NT2/D1 (cell line): ENCODE measurements at regions not wholly inside any gene's neighbourhood (a gene's known extent, or its start where the extent isn't known, plus 50 kb on each side); places are given as distances from the start of the nearest gene placed in this dataset.
"Not testable (repeated sequence)": the region's sequence is repeated elsewhere in the genome, so short reads cannot be mapped to it uniquely, and the experiment has no call there.

Experiments used
- DNase-seq: peaks from one replicate; pipeline ENCODE4 v3.0.0-alpha.2; 2011; ENCODE audit warnings: low read depth, low spot score
- H3K27me3 ChIP-seq: 2 replicates; pipeline ENCODE4 v1.6.0; 2011; ENCODE audit warnings: mild to moderate bottlenecking; ENCODE audit not compliant: insufficient read length, insufficient read depth
- H3K36me3 ChIP-seq: 2 replicates; pipeline ENCODE4 v1.6.1; 2011; ENCODE audit warnings: mild to moderate bottlenecking, low read length, mixed read lengths; ENCODE audit not compliant: insufficient read depth, insufficient read length
- H3K4me1 ChIP-seq: 2 replicates; pipeline ENCODE4 v1.5.1; 2011; ENCODE audit not compliant: insufficient read depth, insufficient read length
- H3K4me3 ChIP-seq: 2 replicates; pipeline ENCODE4 v1.5.1; 2011; ENCODE audit warnings: low read depth; ENCODE audit not compliant: insufficient read length
- H3K9ac ChIP-seq: 2 replicates; pipeline ENCODE4 v1.6.0; 2011; ENCODE audit warnings: low read depth; ENCODE audit not compliant: insufficient read length
- H3K9me3 ChIP-seq: 2 replicates; pipeline ENCODE4 v1.5.1; 2011; ENCODE audit warnings: mild to moderate bottlenecking, low read length; ENCODE audit not compliant: insufficient read depth
- SUZ12 ChIP-seq: IDR thresholded peaks from 2 replicates; pipeline ENCODE4 v1.6.1; 2011; ENCODE audit not compliant: insufficient read length, insufficient read depth; ENCODE audit errors: extremely low read depth
- YY1 ChIP-seq: IDR thresholded peaks from 2 replicates; pipeline ENCODE4 v1.6.1; 2011; ENCODE audit not compliant: insufficient read length, insufficient read depth
- ZNF274 ChIP-seq: IDR thresholded peaks from 2 replicates; pipeline ENCODE4 v1.6.1; 2011; ENCODE audit warnings: mild to moderate bottlenecking, low read depth, low read length

DNA sequence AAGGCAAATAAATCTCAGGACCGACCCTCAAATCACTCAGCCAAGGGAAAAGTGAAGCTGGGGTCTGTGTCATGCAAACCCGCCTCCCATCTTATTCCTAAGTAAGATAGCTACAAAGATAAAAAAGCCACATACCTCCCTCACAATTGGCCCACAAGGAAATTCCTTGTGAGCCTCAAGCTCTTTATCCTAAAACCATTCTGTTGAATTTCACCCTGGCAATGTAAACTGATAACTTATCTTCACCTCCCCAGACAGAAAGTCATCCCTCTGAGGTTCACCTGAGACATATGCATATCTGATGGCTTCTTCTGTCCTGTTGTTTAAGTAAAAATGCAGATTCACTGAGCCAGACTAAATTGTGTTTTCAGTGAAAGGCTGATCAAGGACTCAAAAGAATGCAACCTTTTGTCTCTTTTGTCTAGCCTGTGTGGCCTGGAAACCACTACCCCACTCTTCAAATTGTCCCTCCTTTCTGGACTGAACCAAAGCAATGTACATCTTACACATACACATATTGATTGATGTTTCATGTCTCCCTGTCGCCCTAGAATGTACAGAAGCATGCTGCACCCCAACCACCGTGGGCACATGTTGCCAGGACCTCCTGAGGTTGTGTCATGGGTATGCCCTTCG lies 91.3 kb downstream of the MFAP3L start:
- Histone ChIP-seq H3K4me3 (no peak overlapping the region), H3K9me3 (no peaks in the 10 kb centered on the region), H3K36me3 (no peaks in the 10 kb centered on the region), H3K4me1 (no peaks in the 10 kb centered on the region), H3K27me3 (no peaks in the 10 kb centered on the region), H3K9ac (no peak overlapping the region)
- TF ChIP-seq SUZ12 (no peak), ZNF274 (no peak), YY1 (no peak)
- DNase-seq: no peak

DNA sequence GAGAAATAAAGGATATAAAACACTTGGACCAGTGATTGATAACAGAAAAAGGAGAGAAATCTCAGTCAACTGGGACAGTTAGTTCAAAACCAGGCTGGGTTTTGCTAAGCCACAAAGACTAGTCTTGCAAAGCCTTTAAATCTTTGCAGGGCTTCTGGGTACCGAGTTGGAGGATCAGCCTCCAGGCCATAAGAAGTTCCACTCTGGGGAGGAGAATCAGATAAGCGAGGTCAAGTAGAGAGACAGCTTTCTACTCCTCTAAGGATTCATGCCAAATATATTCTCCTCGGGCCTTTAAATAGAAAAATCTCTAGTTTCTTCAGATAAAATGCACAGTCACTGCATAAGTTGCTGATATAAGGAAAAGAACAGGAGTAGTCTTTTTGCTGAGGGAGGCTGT lies 92.7 kb downstream of the MFAP3L start:
- no peaks in the 10 kb centered on the region for H3K27me3 ChIP-seq
- TF ChIP-seq SUZ12 (no peak), ZNF274 (no peak), YY1 (no peak)
- H3K9me3 ChIP-seq: no peaks in the 10 kb centered on the region
- no peak overlapping the region for H3K9ac ChIP-seq
- no peak for DNase-seq
- H3K36me3 ChIP-seq: no peaks in the 10 kb centered on the region
- no peak overlapping the region for H3K4me3 ChIP-seq
- no peaks in the 10 kb centered on the region for H3K4me1 ChIP-seq

GRCh38 chr4:169931964-169932363 lies 94.2 kb downstream of the MFAP3L start:
- Histone ChIP-seq H3K36me3 (no peaks in the 10 kb centered on the region), H3K27me3 (no peaks in the 10 kb centered on the region), H3K4me1 (no peaks in the 10 kb centered on the region), H3K4me3 (no peak overlapping the region), H3K9ac (no peak overlapping the region), H3K9me3 (no peaks in the 10 kb centered on the region)
- TF ChIP-seq YY1: no peak
- no peak for TF ChIP-seq ZNF274
- TF ChIP-seq SUZ12: no peak
- DNase-seq: no peak

- H3K4me3 ChIP-seq, H3K27me3 ChIP-seq, H3K9me3 ChIP-seq, DNase-seq, H3K36me3 ChIP-seq, H3K4me1 ChIP-seq, H3K9ac ChIP-seq: not testable (repeated sequence)
These were observed 95.4 kb downstream of the MFAP3L start for GRCh38 chr4:169930755-169931154.

DNA sequence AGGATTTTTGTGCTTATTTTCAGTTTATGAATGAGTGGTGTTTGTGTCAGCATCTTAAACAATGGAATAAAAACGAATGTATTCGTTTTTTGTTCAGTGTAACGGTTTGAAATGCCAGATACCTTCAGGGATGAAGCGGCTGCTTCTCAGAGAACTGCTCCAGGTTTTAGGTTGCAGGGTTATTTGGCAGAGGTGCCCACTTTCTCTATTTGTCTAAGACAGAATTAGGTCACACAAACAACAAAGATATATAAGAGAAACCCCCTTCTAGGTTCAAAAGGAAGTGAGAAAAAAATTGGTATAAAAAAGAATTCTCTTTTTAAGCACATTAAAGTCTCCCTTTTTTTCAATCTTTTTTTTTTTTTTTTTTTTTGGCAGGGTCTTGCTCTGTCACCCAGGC lies 98.9 kb downstream of the MFAP3L start:
- no peak overlapping the region for H3K9ac ChIP-seq
- no peaks in the 10 kb centered on the region for H3K36me3 ChIP-seq
- no peak overlapping the region for H3K4me3 ChIP-seq
- H3K9me3 ChIP-seq: no peaks in the 10 kb centered on the region
- no peaks in the 10 kb centered on the region for H3K27me3 ChIP-seq
- H3K4me1 ChIP-seq: peaks cover 2% of the 10 kb centered on the region
- no peak for DNase-seq
- TF ChIP-seq ZNF274 (no peak), SUZ12 (no peak), YY1 (no peak)

GRCh38 chr4:169925678-169926077 lies 100.5 kb downstream of the MFAP3L start:
- TF ChIP-seq YY1 (no peak), SUZ12 (no peak), ZNF274 (no peak)
- no peak for DNase-seq

DNA sequence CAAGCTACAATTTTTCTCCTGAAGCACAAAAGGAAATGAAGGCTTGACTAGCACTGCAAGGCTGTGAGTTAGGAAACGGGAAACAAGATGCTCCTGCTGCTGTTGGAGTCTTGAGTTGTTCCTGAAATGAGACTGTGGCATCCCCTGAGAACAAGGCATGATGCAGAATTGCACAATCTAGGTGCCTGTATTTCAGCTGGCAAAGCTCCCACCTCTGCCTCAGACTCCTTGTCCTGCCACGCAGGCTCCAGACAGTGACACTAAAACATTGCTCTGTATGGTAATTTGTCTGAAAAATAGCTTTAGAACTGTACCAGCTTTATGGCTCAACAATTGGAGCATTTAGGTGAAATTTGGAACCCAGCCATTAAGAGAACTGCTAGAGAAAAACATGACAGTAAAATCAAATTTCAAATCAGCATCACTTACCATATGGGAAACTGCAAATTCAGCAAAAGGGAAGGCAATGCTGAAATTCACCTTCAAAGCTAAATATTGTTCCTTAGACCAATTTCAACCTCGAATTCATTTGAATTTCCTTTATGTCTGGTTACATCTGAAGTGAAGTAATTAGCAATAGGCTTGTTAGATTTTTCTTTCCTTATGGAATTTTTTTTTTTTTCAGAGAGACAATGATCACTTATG lies 103.4 kb downstream of the MFAP3L start:
- Histone ChIP-seq H3K4me3 (no peak overlapping the region), H3K36me3 (no peaks in the 10 kb centered on the region), H3K9ac (no peak overlapping the region), H3K9me3 (peaks cover 26% of the 10 kb centered on the region; the same call in 1 of the 2 replicates), H3K4me1 (peaks cover 2% of the 10 kb centered on the region), H3K27me3 (no peaks in the 10 kb centered on the region)
- no peak for TF ChIP-seq YY1
- no peak for TF ChIP-seq ZNF274
- TF ChIP-seq SUZ12: no peak
- DNase-seq: no peak

More at GRCh38 chr4:169925678-169926077, 100.5 kb downstream of the MFAP3L start:
- H3K4me1 ChIP-seq: peaks cover 2% of the 10 kb centered on the region
- H3K36me3 ChIP-seq: no peaks in the 10 kb centered on the region
- peaks cover 9% of the 10 kb centered on the region; the same call in 1 of the 2 replicates for H3K9me3 ChIP-seq
- H3K9ac ChIP-seq: no peak overlapping the region
- no peak overlapping the region for H3K4me3 ChIP-seq
- no peaks in the 10 kb centered on the region for H3K27me3 ChIP-seq

DNA sequence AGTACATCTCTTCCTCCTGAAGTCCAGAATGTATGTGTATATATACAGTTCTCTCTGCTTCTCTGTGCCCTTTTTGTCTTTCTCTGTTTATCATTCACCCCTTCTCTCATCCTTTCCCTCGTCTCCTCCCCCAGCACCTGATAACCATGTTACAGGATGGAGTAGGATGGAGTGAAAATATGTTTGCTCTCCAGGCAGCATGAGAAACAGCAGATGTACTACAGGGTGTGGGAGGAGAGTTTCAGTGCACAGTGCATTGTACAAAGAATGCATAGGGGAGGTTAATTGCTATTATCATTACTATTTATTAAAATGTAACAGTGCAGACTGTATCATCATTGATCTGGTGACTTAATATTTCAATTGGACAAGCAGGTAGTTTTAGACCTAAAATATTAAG lies 104.5 kb downstream of the MFAP3L start:
- no peaks in the 10 kb centered on the region for H3K27me3 ChIP-seq

More for the DNA sequence above, 104.5 kb downstream of the MFAP3L start:
- Histone ChIP-seq H3K4me3 (no peak overlapping the region), H3K36me3 (no peaks in the 10 kb centered on the region), H3K9me3 (peaks cover 36% of the 10 kb centered on the region; the same call in 1 of the 2 replicates), H3K9ac (no peak overlapping the region), H3K4me1 (peaks cover 2% of the 10 kb centered on the region)
- TF ChIP-seq SUZ12: no peak
- no peak for TF ChIP-seq YY1
- no peak for TF ChIP-seq ZNF274
- DNase-seq: no peak
